ENCODE measurements at regions not wholly inside any gene's neighbourhood (a gene's known extent, or its start where the extent isn't known, plus 50 kb on each side); places are given as distances from the start of the nearest gene placed in this dataset.

DNA sequence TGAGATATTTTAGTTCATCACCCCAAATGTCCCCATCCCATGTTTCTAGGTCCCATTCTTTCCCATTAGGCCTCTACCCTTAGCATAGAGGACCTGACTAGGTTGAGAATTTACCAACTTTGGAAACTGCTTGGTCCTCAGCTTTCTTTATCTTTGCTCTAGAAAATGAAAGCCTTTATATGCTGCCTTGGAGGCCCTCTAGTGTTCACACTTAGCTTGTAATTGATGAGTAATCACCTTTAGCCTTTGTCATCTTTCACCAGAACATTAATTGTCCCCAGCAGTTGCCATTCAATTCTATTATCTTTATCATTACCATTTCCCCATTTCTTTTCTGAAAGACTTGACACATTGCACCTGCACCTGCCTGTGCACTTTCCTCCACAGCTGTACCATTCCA is 589.2 kb upstream of the NR3C2 start:
- DNase-seq = peak; percentile 0

DNA sequence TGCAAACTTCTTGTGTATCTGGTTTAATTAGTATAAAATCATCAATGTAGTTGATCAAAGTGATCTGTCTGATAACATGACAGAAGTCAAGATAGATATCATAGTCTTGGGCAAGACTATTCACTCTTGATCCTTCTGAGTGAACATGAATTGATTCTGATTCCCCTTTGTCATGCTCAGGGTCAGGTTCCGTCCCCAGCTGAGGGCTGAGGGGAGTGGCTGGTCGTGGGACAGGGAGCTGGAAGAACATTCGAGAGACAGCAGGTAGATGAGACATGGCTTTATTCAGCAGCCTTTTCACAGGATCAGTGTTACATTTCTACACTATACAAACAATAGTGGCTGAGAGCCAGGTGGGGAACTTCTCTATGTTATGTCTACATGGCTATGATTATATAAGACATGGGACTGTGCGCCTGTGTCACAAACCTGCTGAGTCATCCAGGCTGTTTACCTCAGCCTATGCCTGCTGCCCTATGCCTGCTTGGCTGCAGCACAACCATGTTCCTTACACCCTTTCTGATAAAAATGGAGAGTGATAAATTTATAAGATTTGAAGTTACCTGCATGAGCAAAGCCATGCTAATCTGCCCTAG is 586.9 kb upstream of the NR3C2 start:
- no peak for DNase-seq

DNA sequence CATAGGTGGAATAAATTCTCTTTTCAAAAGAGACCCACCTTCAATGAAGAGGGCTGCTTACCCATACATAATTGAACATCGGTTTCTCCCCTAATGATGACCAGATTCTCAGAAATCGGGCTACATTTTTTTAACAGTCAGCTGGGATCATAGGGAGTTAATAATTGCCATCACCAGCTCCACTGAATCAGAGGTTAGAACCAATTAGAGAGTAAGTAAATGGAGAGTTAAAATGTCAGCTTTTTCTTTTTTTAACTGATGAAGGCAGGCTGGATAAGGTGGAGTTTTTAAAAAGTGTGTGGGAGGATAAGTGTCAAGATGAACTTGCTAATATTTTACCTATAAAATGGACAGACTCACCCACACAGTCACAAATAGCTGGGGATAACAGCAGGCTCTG is 584.5 kb upstream of the NR3C2 start:
- no peak for DNase-seq

DNA sequence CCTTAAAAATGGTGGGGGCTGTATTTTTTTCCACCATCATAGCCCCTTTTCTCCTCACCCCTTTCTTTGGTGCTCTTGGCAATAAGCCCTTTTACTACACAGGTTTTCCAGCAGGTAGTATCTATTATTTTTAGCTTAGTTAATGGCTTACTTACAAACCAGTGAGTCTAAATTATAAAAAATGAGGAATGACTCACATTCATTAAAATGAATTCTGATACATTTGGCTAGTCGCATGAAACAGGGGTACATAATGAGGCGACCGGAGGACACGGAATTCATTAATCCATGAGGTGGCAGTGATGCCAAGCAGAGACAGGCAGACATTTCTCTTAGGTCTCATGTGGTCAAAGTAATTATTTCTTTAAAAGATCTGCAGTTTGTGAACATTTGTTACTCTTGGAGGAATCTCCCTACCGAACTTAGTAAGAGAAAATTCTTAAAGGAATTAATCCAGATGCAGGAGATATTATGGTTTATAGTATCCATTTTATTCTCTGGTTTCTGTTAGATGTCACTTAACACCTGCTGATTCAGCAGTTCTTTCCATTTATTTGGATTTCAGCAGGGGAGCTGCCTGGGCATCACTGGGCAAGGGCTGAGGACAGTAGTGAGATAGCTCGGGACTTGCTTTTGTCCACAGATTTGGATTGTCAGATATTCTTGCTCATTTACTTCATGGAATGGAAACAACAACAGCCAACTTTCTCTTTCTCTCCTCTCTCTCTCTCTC is 575.0 kb upstream of the NR3C2 start:
- no peak for DNase-seq

DNA sequence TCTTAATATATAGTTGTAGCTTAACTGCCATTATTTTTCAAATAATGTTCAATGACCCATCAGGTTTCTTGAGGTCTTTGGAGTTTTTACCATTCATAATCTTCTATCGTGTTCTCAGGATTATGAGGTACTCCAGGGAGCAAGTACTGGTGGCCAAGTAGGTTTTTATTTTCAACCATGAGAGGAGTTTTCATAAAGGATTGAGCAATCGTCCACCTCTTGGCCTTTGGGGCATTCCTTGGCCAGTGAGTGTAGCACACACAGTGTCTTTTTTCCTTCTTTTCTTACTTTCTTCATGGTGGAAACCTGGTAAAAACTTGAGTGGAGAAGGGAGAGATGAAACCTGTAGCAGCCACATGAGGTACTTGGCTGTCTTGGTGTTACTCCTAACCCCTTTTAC is 567.0 kb upstream of the NR3C2 start:
- DNase-seq = no peak

DNA sequence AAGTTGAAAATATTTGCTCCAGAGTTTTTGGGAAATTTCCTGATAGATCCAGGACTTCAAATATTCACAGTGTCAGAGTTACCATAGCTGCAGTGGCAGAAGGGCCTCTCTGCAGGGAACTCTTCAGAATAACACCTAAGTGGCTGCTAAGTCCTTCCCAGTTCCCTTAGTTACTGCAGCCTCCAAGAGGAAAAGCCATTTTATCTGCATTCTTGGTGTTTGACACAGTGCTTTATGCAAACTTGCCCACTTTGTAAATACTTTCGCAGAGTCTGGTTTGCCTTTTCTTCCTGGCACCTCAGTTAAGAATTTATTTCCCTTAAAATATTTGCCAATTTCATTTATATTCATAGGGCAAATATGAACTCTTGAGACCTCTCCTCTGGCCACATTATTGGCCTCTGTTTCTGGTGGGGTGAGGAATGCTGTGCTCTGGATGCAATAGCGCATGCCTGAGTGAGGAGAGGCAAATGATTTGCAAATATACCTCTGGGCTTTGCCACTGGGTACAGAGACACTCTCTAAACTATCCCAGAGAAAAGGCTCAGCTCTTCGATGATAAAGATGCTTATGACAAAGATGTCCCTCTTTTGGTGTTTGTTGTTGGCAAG is 566.3 kb upstream of the NR3C2 start:
- DNase-seq = no peak

DNA sequence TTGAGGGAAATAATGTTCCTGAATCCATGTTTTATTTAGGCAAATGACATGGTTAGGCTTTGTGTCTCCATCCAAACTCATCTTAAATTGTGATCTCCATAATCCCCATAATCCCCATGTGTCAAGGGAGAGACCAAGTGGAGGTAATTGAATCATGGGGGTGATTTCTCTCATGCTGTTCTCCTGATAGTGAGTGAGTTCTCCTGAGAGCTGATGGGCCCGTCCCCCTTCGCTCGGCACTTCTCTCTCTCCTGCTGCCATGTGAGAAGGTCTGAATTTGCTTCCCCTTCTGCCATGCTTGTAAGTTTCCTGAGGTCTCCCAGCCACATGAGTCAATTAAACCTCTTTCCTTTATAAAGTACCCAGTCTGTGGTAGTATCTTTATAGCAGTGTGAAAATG is 563.0 kb upstream of the NR3C2 start:
- no peak for DNase-seq

DNA sequence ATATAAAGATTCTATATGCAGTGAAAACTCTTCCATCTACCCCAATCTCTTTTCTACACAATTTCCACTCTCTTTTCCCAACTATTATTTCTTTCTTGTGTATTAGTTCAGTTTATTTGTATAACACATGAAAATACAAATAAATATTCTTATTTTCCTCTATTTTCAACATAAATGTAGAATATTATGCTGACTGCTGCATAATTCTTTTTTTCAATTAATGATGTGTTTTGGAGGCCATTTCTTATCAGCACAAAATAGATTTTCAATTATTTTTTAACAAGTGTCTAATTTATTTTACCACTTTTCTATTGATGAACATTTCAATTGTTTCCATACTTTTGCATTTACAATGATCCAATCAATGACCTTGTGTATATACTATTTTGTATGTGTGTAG is 557.7 kb upstream of the NR3C2 start:
- no peak for DNase-seq

DNA sequence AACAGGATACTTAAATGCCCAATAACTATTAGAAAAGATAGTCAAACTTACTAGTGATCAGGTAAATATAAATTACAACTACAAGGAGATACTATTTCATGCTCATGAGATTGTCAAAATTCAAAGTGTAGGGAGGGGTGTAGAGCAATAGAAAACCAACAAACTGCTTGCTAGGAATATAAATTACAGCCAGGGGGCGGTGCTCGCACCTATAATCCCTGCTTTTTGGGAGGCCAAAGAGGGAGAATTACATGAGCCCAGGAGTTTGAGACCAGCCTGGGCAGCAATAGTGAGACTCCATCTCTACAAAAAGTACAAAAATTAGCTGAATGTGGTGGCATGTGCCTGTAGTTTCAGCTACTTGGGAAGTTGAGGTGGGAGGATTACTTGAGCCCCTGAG is 556.5 kb upstream of the NR3C2 start:
- DNase-seq = peak; percentile 4

DNA sequence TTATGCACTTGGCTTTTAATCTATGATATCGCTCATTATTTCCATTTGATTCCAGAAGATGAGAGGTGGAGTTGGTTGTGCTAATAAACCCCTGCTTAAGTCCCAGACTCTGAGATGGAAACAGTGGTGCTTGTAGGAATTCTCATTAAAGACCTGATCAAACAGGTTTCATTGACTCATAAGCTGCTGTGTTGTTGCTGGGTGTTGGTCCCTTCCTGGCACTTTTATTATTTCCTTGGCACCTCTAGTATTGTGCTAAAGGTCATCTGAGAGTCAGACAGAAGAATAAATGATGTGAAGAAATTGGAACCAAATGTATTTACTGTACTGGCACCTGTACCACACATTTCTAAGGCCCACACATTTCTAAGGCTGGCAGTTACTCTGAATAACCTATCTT is 544.7 kb upstream of the NR3C2 start:
- no peak for DNase-seq

DNA sequence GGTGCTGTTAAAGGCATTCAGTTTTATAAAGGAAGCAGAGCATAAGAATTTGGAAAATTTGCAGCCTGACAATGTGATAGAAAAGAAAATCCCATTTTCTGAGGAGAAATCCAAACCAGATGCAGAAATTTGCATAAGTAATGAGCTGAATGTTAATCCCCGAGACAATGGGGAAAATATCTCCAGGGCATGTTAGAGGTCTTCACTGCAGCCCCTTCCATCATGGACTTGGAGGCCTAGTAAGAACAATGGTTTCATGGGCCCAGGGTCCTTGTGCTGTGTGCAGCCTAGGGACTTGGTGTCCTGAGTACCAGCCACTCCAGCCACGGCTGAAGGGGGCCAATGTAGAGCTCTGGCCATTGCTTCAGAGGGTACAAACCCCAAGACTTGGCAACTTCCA is 542.7 kb upstream of the NR3C2 start:
- DNase-seq = no peak

DNA sequence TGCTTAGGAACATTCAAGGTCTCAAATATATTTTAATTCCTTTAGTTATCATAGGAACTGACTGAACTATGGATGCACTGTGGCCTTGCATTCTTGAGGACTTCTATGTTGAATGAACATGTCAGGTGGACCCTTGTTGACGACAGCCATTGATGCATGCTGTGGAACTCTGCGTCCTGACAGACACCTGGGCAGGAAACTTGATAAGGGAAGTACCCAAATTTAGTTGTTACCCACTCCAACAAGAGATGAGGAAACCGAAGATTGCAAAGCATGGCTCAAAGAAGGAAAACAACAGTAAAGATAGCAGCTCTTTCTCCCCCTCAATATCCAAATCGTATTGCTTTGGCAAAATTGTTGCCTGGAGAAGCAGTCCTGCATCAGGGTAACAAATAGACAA is 540.0 kb upstream of the NR3C2 start:
- DNase-seq = no peak

DNA sequence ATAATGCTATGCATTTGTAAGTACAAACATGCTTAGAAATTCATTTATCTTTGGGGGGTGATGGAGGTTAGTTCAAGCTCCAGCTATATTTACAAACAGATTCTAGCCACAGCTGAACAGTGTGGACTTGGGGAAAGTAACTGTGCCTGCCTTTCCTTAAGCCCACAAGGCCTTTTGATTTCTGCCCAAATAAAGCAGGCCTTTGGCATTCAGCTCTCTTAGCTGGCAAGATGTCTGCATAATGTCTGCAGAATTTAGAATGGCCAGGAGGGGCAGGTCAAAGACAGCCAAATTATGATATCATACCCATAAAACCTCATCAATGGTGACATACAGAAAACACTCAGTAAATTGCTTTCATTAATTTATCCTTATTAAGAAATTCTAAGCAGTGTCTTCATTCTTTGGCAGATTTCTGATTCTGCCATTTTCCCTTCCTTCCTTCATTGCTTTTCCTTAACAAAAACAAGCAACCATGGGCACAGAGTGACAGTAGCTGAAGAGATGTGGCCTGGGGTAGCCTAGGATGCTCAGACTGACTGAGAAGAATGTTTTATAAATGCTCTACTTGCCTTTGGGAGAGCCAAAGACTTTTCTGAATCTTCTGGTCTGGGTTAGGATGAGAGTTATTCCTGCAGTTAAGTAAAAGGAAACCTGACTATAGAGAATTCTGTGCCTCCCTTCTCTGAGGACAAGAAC is 538.7 kb upstream of the NR3C2 start:
- no peak for DNase-seq

DNA sequence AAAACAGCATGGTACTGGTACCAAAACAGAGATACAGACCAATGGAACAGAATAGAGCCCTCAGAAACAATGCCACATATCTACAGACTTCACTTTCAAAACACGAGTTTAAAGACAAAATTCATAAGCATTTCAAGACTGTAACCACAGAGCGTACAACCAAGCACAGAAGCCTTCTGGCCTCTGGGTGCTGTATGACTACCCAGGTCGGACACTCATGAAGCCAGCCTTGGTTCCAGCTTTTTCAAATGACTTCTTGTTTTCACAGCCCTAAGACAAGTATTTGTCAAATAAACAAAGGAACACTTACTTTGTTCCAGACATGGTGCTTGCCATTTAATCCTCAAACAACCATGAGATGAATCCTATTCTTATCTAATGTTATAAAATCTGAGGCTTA is 536.1 kb upstream of the NR3C2 start:
- no peak for DNase-seq

DNA sequence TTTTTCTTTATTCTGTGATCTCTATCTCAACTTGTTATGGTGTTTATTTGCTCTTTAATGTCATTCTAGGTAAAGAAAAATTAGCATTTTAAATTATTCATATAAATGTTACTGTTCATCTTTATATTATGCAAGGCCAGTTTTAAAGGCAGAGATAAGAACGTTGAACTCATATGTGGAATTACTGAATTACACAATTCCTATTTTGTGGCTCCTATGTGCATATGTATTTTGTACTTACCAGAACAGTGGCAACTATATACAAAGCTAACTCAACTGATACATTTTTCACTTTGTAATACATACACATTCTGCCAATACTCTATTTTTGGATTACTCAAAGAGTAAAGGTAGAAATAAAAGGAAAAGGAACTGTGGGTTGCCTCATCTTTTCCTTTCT is 533.2 kb upstream of the NR3C2 start:
- no peak for DNase-seq

DNA sequence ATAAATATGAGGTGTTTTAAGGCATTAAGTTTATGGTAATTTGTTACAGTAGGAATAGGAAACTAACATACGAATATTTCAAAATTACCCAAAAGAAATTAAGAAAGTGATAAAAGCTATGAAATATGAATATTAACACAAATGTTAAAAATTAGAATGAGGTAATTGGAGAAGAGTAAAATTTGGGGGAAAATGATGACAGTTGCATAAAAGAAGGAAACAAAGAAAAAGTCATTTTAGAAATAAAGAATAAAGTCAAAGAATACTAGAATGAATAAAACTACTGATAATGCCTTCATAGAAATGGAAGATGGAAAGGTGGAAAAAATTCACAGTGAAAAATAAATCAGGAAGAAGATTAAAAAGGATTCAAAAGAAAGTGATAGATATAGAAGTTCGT is 522.9 kb upstream of the NR3C2 start:
- no peak for DNase-seq

DNA sequence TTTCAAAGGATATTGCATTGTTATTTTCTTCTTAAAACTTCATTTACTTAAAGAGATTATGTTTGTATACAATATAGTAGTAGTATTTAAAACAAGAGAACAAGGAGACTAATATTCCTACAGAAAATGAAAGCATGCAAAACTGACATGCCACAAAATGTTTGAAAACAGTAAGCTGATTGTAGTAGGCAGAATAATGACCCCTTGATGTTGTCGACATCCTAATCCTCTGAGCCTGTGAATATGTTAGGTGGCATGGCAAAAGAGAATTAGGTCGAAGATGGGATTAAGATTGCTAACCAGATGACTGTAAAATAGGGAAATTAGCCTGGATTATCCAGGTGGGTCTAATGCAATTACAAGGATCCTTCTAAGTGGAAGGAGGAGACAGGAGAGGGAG is 522.2 kb upstream of the NR3C2 start:
- DNase-seq = no peak

DNA sequence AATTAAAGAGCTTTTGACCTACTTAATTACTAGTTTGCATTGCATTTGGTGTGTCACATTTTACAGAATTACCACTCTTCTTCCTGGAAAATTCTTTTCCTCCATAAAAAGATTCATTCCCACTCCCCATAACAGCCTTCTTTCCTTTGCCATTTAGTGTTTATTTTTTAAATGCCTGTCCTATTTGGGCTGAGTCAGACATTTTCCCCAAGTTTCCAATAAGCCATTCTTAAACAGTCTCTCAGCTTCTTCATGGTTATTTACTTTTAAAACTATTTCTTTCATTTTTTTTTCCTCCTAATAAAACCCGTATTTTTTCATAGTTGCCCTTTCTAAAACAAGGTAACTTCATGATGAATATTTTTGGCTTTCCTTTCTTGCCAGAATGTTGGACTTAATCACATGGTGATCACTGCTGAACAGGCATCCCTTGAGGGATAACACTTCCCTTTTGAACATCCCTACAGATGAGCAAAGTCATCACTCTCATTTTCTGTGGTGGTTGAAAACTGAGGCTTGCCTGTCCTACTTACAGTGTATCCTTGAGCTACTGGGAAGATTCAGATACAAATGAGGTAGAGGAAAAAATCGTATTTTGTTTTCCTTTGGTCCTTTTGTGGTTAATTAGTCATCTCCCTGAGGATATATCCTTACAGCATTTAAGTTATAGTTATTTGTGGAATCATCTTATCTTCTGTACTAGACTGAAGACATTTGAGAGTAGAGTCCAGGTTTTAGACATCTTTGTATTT is 520.5 kb upstream of the NR3C2 start:
- DNase-seq = no peak

DNA sequence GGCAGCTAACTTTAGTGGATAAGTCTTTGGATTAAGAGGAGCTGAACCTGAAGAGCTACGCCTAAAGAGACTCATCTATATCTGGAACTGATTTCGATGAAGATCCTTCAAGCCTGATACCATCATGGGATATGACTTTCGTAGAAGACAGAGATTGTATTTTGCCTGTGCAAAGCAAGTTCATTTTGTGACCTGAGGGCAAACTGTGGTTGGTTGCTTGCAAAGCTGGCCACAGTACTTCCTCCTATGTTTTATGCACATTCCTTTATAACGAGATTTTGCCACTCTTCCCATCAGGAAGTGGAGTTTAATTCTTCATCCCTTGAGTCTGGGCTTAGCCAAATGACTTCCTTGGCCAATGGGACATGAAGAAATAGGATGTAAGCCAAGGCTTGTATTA is 519.3 kb upstream of the NR3C2 start:
- no peak for DNase-seq

DNA sequence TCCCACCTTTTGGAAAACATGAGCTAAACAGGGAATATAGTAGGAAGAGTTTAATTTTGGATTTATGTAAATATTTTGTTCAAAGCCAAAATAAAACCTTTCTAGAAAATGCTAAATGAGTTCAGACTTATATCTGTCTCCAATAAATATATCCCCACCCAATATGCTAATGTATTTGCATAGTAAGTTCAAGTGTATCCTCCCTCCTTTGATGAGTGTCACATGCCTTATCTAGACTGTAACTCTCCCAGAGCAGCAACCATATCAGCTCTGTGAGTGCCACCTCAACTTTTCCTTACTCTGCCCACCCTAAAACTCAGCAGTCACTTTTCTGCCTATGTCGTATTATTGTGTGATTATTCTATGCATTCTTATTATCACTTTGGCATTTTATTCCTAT is 516.1 kb upstream of the NR3C2 start:
- no peak for DNase-seq

DNA sequence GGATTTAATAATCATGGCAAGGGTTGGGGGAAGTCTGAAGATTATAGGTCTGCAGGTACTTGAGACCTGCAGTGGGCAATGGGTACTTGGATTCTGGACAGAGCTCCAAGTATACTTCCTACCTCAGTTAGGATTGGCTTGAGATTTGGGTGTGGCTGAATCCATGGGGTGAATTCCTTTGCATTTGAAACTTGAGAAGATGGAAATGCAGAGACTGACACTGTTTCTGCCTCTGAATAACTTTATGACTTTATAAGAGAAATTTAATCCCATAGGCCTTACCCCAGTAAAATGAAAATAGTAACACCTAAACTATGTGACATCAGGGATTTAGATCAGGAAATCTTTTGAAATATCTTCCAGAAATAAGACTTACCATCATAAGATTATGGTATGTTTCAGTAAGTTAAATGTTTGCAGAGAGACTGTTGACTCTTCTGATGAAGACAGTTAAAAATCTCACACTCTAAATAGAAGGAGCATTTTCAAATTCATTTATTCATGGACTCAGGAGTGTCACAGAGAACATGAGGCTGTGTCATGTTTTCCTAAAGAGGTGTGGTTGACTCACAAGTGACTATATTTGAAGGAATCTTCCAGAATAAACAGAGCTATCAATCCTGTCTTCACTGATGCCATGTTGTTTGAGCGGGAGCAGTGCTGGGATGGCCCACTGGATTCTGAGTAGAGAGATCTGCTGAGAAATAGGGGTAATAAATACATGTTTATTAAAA is 513.5 kb upstream of the NR3C2 start:
- no peak for DNase-seq

DNA sequence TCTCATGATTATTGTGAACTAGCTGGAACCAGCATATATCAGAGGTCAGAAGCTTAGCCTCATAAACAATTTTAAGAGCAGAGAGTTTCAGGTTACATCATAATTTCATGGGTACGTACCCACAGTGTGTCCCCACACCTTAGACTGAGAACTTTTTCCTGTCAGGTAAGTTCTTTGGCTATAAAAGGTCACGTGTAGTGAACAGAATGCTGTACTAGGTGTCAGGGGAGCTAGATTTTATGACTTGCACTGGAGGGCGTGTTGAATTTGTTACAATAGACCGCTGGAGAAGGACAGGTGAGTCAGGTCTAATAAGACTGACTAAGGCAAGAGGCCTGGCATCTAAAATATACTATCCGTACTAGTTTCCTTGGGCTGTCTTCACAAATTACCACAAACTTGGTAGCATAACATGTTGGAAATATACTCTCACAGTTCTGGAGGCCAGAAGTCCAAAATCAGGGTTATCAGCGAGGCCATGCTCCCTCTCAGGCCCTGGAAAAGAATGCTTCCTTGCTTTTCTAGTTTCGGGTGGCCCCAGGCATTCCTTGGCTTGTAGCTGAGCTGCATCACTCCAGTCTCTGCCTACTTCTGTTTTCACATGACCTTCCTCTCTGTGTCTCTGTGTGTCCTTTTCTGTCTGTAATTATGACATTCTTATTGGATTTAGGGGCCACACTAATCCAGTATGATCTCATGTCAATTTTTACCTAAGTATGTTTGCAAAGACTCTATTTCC is 512.0 kb upstream of the NR3C2 start:
- DNase-seq = no peak
